ENCODE measurements at regions not wholly inside any gene's neighbourhood (a gene's known extent, or its start where the extent isn't known, plus 50 kb on each side); places are given as distances from the start of the nearest gene placed in this dataset.

GRCh38 chr11:70786021-70786665, 387.8 kb downstream of the CTTN start:
- H3K4me1 Mint-ChIP-seq (ENCODE audit: low read depth), result no peaks in the 10 kb centered on the region
- H3K9me3 Mint-ChIP-seq (ENCODE audit: low read depth), result no peaks in the 10 kb centered on the region
- H3K4me3 Mint-ChIP-seq (ENCODE audit: low read depth), result no peak overlapping the region
- H3K36me3 Mint-ChIP-seq (ENCODE audit: insufficient read depth), result peaks cover 10% of the 10 kb centered on the region
- H3K27me3 Mint-ChIP-seq, result no peaks in the 10 kb centered on the region
- H3K27ac Mint-ChIP-seq, result no peak overlapping the region
- DNase-seq (ENCODE audit: low spot score, unreplicated experiment), result no peak
- TF ChIP-seq CTCF (IDR thresholded peaks at IDR 0.05; ENCODE audit: unreplicated experiment), result no peak

- Mint-ChIP-seq H3K9me3 (ENCODE audit: low read depth) (peaks cover 18% of the 10 kb centered on the region), H3K27ac (peak overlapping the region; percentile 16), H3K27me3 (no peaks in the 10 kb centered on the region), H3K36me3 (ENCODE audit: insufficient read depth) (peaks cover 30% of the 10 kb centered on the region), H3K4me1 (ENCODE audit: low read depth) (no peaks in the 10 kb centered on the region), H3K4me3 (ENCODE audit: low read depth) (no peak overlapping the region)
- no peak for DNase-seq (ENCODE audit: low spot score, unreplicated experiment)
- TF ChIP-seq CTCF (IDR thresholded peaks at IDR 0.05; ENCODE audit: unreplicated experiment), result no peak
Measured at GRCh38 chr11:70788248-70789022, 390.1 kb downstream of the CTTN start.

- DNase-seq (ENCODE audit: low spot score, unreplicated experiment), result no peak
- TF ChIP-seq CTCF (IDR thresholded peaks at IDR 0.05; ENCODE audit: unreplicated experiment), result no peak
- H3K36me3 Mint-ChIP-seq (ENCODE audit: insufficient read depth), result peaks cover 50% of the 10 kb centered on the region
- no peak overlapping the region for H3K4me3 Mint-ChIP-seq (ENCODE audit: low read depth)
- H3K27ac Mint-ChIP-seq, result no peak overlapping the region
- H3K27me3 Mint-ChIP-seq, result no peaks in the 10 kb centered on the region
- H3K4me1 Mint-ChIP-seq (ENCODE audit: low read depth), result no peaks in the 10 kb centered on the region
- peaks cover 30% of the 10 kb centered on the region for H3K9me3 Mint-ChIP-seq (ENCODE audit: low read depth)
Measured at GRCh38 chr11:70790671-70791300, 392.5 kb downstream of the CTTN start.

- Mint-ChIP-seq H3K4me3 (ENCODE audit: low read depth) (no peak overlapping the region), H3K9me3 (ENCODE audit: low read depth) (peaks cover 32% of the 10 kb centered on the region), H3K4me1 (ENCODE audit: low read depth) (no peaks in the 10 kb centered on the region), H3K27me3 (no peaks in the 10 kb centered on the region), H3K36me3 (ENCODE audit: insufficient read depth) (peaks cover 69% of the 10 kb centered on the region), H3K27ac (no peak overlapping the region)
- DNase-seq (ENCODE audit: low spot score, unreplicated experiment), result no peak
- peak; percentile 18 for TF ChIP-seq CTCF (IDR thresholded peaks at IDR 0.05; ENCODE audit: unreplicated experiment)
Measured at GRCh38 chr11:70796648-70797227, 398.4 kb downstream of the CTTN start.

GRCh38 chr11:70798296-70798695, 400.0 kb downstream of the CTTN start:
- Mint-ChIP-seq H3K4me3 (ENCODE audit: low read depth) (no peak overlapping the region), H3K27ac (no peak overlapping the region), H3K36me3 (ENCODE audit: insufficient read depth) (peaks cover 56% of the 10 kb centered on the region), H3K4me1 (ENCODE audit: low read depth) (no peaks in the 10 kb centered on the region), H3K27me3 (no peaks in the 10 kb centered on the region), H3K9me3 (ENCODE audit: low read depth) (peaks cover 20% of the 10 kb centered on the region)
- no peak for DNase-seq (ENCODE audit: low spot score, unreplicated experiment)
- TF ChIP-seq CTCF (IDR thresholded peaks at IDR 0.05; ENCODE audit: unreplicated experiment), result no peak
